ENCODE measurements at regions not wholly inside any gene's neighbourhood (a gene's known extent, or its start where the extent isn't known, plus 50 kb on each side); places are given as distances from the start of the nearest gene placed in this dataset.

- TF ChIP-seq, protein P1, sequence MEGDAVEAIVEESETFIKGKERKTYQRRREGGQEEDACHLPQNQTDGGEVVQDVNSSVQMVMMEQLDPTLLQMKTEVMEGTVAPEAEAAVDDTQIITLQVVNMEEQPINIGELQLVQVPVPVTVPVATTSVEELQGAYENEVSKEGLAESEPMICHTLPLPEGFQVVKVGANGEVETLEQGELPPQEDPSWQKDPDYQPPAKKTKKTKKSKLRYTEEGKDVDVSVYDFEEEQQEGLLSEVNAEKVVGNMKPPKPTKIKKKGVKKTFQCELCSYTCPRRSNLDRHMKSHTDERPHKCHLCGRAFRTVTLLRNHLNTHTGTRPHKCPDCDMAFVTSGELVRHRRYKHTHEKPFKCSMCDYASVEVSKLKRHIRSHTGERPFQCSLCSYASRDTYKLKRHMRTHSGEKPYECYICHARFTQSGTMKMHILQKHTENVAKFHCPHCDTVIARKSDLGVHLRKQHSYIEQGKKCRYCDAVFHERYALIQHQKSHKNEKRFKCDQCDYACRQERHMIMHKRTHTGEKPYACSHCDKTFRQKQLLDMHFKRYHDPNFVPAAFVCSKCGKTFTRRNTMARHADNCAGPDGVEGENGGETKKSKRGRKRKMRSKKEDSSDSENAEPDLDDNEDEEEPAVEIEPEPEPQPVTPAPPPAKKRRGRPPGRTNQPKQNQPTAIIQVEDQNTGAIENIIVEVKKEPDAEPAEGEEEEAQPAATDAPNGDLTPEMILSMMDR (IDR thresholded peaks at IDR 0.05; ENCODE audit: low read depth, low read length) = no peak
- DNase-seq (ENCODE audit: extremely low read depth, low read depth) = no peak
Observed at GRCh38 chr1:218219460-218219859, 65.6 kb upstream of the RRP15 start.

DNA sequence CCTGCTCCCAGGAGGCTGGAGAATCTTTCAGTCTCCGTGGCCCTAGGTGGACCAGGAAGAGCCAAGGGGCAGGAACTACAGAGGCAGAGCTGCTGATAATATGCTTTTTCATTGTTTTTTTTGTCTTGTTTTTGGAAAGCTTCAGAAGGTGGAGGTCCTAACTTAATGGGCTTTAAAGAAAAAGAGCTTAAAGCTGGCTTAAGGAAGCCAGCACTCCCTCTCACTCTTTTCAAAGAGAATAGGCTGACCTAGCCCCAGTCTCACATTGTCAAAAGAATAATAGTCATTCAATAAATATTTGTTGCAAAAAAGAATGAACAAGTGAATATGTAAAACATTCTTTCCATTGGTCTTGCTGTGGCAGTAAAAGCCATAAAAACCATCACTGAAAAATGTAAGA, 61.0 kb upstream of the RRP15 start:
- DNase-seq (ENCODE audit: extremely low read depth, low read depth) = no peak

DNA sequence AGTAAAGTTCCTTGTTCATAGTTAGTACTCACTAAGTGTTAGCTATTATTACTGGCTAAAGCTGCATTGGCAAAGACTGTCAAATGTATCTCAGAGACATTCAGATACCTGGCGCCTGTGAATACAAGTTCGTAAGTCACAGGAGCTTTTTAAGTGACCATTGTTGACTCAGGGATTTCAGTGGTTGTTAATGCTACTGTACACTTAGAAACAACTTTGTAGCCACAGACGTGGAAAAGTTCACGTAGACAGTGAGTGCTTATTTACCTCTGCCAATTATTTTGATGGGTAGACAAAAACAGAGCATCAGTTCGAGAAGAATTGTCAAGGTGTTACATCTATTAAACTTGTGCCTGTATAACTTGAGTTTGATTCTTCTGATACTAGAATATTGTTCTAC, 59.1 kb upstream of the RRP15 start:
- DNase-seq (ENCODE audit: extremely low read depth, low read depth) = no peak
- TF ChIP-seq, protein P1 (IDR thresholded peaks at IDR 0.05; ENCODE audit: low read depth, low read length) = no peak

More for the DNA sequence above, 61.0 kb upstream of the RRP15 start:
- TF ChIP-seq, protein P1 (IDR thresholded peaks at IDR 0.05; ENCODE audit: low read depth, low read length) = no peak
